IPS DF 6.9 (cell line): ENCODE measurements at regions not wholly inside any gene's neighbourhood (a gene's known extent, or its start where the extent isn't known, plus 50 kb on each side); places are given as distances from the start of the nearest gene placed in this dataset.

Source experiments
- DNase-seq: peaks from one replicate; pipeline ENCODE4 v3.0.0-alpha.2; 2013; ENCODE audit warnings: low read depth, low spot score
- H3K27ac ChIP-seq: one replicate; pipeline ENCODE4 v1.5.1; 2013; ENCODE audit warnings: low read length, control low read depth
- H3K27me3 ChIP-seq: 2 replicates; pipeline ENCODE4 v1.6.1; 2013; ENCODE audit warnings: mild to moderate bottlenecking, low read length; ENCODE audit not compliant: control insufficient read depth, insufficient read depth
- H3K36me3 ChIP-seq: 2 replicates; pipeline ENCODE4 v1.6.1; 2013; ENCODE audit warnings: low read length; ENCODE audit not compliant: control insufficient read depth, insufficient read depth
- H3K4me1 ChIP-seq: 2 replicates; pipeline ENCODE4 v1.6.1; 2013; ENCODE audit warnings: low read length; ENCODE audit not compliant: control insufficient read depth, insufficient read depth
- H3K4me3 ChIP-seq: 2 replicates; pipeline ENCODE4 v1.5.1; 2013; ENCODE audit warnings: mild to moderate bottlenecking, low read length
- H3K9me3 ChIP-seq: 2 replicates; pipeline ENCODE4 v1.6.1; 2013; ENCODE audit warnings: low read length, inconsistent platforms; ENCODE audit not compliant: control insufficient read depth, insufficient read depth
- WGBS: extraction: QIAGEN DNeasy Blood & Tissue Kit; methylation state at CpG from one replicate; pipeline ENCODE4 v1.1.7; 2013; ENCODE audit warnings: mixed read lengths, missing lambda C conversion rate; ENCODE audit not compliant: insufficient read length, insufficient coverage; 5-methylcytosine and 5-hydroxymethylcytosine counted together

- Histone ChIP-seq H3K36me3 (no peaks in the 10 kb centered on the region), H3K4me1 (peaks cover 5% of the 10 kb centered on the region; the same call in 1 of the 2 replicates), H3K4me3 (no peak overlapping the region), H3K27me3 (no peaks in the 10 kb centered on the region), H3K9me3 (no peaks in the 10 kb centered on the region), H3K27ac (no peak overlapping the region)
- DNase-seq: no peak
- WGBS: no CpG with 5 or more reads among the region's 2 CpGs
These were observed 718.4 kb upstream of the API5 start for GRCh38 chr11:42593441-42593840.

DNA sequence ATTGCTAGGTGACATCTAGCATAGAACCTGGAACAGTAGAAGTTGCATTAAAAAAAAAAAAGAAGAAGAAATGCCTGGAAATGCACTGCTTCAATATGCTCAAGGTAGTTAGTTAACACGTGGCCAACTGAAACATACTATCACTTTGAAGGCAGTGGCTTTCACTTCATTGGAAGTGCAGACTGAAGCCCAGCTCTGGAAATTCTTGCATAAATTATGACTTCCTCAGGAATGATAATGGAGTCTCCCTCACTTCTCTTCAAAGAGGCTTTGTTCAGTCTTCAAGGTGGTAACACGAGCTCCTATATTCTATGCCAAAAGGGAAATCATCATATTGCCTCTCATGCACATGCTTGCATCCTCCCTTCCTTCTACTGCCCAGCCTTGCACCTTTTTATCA is 715.9 kb upstream of the API5 start:
- no peak overlapping the region for H3K27ac ChIP-seq
- no peaks in the 10 kb centered on the region for H3K9me3 ChIP-seq
- no peaks in the 10 kb centered on the region for H3K36me3 ChIP-seq
- H3K4me1 ChIP-seq: peaks cover 5% of the 10 kb centered on the region; the same call in 1 of the 2 replicates
- DNase-seq: peak; percentile 31
- WGBS: no CpG with 5 or more reads among the region's 2 CpGs
- no peak overlapping the region for H3K4me3 ChIP-seq
- no peaks in the 10 kb centered on the region for H3K27me3 ChIP-seq

- Histone ChIP-seq H3K27me3 (no peaks in the 10 kb centered on the region), H3K4me1 (peaks cover 5% of the 10 kb centered on the region; the same call in 1 of the 2 replicates), H3K9me3 (no peaks in the 10 kb centered on the region), H3K36me3 (no peaks in the 10 kb centered on the region), H3K27ac (no peak overlapping the region), H3K4me3 (no peak overlapping the region)
- no peak for DNase-seq
- no CpG with 5 or more reads among the region's 7 CpGs for WGBS
These were observed 715.1 kb upstream of the API5 start for GRCh38 chr11:42596576-42597145.

DNA sequence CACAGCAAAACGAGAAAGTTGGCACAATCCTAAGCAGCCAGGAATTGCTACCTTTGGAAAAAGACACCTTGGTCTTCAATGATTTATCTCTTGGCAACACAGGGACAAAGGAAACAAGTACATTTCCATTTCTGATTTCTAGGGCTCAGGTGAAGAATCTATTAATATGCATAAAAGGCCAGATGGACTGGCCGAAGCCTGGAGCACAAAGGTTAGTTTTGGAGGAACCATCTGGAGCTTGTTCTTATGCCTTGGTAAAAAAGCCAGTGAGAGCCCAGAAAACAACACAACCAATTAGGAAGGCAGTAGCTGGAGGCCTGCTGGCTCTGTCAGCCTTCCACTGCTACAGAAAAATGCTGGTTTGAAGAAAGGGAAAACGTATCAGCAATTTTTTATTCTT is 713.5 kb upstream of the API5 start:
- peaks cover 5% of the 10 kb centered on the region; the same call in 1 of the 2 replicates for H3K4me1 ChIP-seq
- no peaks in the 10 kb centered on the region for H3K9me3 ChIP-seq
- no peaks in the 10 kb centered on the region for H3K36me3 ChIP-seq
- no CpG with 5 or more reads among the region's 3 CpGs for WGBS
- DNase-seq: no peak
- no peaks in the 10 kb centered on the region for H3K27me3 ChIP-seq
- no peak overlapping the region for H3K27ac ChIP-seq
- no peak overlapping the region for H3K4me3 ChIP-seq

DNA sequence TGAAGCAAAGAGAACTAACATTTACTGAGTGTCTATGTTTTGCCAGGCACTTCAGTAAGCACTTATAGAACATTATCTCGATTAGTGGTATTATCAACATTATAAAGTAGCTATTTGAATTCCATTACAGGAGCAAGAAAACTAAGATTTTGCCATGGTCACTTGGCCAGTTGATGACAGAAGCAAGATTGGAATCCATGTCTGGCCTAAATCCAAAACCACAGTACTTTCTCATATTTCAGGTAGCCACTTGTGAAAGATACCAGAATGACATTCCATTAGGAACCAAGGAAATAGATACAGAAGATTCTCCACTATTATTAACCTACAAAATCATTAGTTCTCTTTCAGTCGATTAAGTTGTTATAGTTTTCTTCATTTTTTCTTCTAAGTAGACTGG is 691.0 kb upstream of the API5 start:
- Histone ChIP-seq H3K4me1 (no peaks in the 10 kb centered on the region), H3K27ac (no peak overlapping the region), H3K9me3 (no peaks in the 10 kb centered on the region), H3K27me3 (no peaks in the 10 kb centered on the region), H3K4me3 (no peak overlapping the region), H3K36me3 (no peaks in the 10 kb centered on the region)
- DNase-seq: no peak
- no CpG with 5 or more reads among the region's 2 CpGs for WGBS

GRCh38 chr11:42625757-42626665 is 685.8 kb upstream of the API5 start:
- no peak for DNase-seq
- Histone ChIP-seq H3K9me3 (no peaks in the 10 kb centered on the region), H3K4me1 (no peaks in the 10 kb centered on the region), H3K4me3 (no peak overlapping the region), H3K27ac (no peak overlapping the region), H3K27me3 (no peaks in the 10 kb centered on the region), H3K36me3 (no peaks in the 10 kb centered on the region)
- WGBS: no CpG with 5 or more reads among the region's 9 CpGs

- Histone ChIP-seq H3K27me3 (no peaks in the 10 kb centered on the region), H3K36me3 (no peaks in the 10 kb centered on the region), H3K9me3 (no peaks in the 10 kb centered on the region), H3K4me1 (peaks cover 1% of the 10 kb centered on the region; the same call in 1 of the 2 replicates), H3K4me3 (no peak overlapping the region), H3K27ac (no peak overlapping the region)
- no peak for DNase-seq
- no CpG with 5 or more reads among the region's 2 CpGs for WGBS
These were observed 680.5 kb upstream of the API5 start for GRCh38 chr11:42631220-42631843.

DNA sequence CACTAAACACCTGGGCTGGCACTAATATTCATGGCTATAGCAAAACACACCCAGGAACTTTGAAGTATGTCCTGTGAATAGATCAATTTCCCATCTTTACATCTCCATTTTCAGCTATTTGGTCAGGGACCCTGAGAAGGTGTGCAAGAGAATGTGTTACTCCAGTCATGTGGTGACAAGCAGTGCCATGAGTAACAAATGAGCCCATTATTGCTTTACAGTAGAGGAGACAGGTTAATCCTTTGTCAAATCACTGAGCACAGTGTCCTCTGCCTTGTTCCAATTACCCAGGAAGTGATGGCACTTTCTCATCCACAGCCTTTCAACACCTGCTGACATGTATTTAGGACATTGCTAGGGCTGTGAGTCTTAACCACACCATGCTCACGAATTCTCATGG is 664.8 kb upstream of the API5 start:
- Histone ChIP-seq H3K4me1 (no peaks in the 10 kb centered on the region), H3K36me3 (no peaks in the 10 kb centered on the region), H3K4me3 (no peak overlapping the region), H3K9me3 (no peaks in the 10 kb centered on the region), H3K27ac (no peak overlapping the region), H3K27me3 (no peaks in the 10 kb centered on the region)
- no CpG with 5 or more reads among the region's 1 CpG for WGBS
- DNase-seq: no peak

GRCh38 chr11:42647993-42648392 is 663.8 kb upstream of the API5 start:
- Histone ChIP-seq H3K4me3 (no peak overlapping the region), H3K9me3 (no peaks in the 10 kb centered on the region), H3K36me3 (no peaks in the 10 kb centered on the region), H3K27ac (no peak overlapping the region), H3K27me3 (no peaks in the 10 kb centered on the region), H3K4me1 (no peaks in the 10 kb centered on the region)
- no CpG with 5 or more reads among the region's 3 CpGs for WGBS
- no peak for DNase-seq

GRCh38 chr11:42651621-42652020 is 660.2 kb upstream of the API5 start:
- DNase-seq: no peak
- H3K4me3 ChIP-seq: no peak overlapping the region

More at GRCh38 chr11:42651621-42652020, 660.2 kb upstream of the API5 start:
- Histone ChIP-seq H3K27me3 (no peaks in the 10 kb centered on the region), H3K27ac (no peak overlapping the region), H3K4me1 (no peaks in the 10 kb centered on the region), H3K36me3 (no peaks in the 10 kb centered on the region), H3K9me3 (no peaks in the 10 kb centered on the region)
